PC-9 (cell line): ENCODE measurements at regions not wholly inside any gene's neighbourhood (a gene's known extent, or its start where the extent isn't known, plus 50 kb on each side); places are given as distances from the start of the nearest gene placed in this dataset.

Experiments
- CTCF ChIP-seq: fragments of 200-600 bp; sonication (generic); conservative IDR thresholded peaks from 2 replicates; pipeline ENCODE4 v1.6.1; 2017; ENCODE audit warnings: mixed run types, antibody characterized with exemption, mild to moderate bottlenecking, moderate library complexity
- EZH2 ChIP-seq: fragments of 200-600 bp; sonication (generic); IDR thresholded peaks from 2 replicates; pipeline ENCODE4 v1.8.0; 2017; ENCODE audit warnings: antibody characterized with exemption, low read depth

GRCh38 chr1:68321084-68321685 is 88.9 kb upstream of the WLS start:
- TF ChIP-seq CTCF = no peak
- no peak for TF ChIP-seq EZH2
